IPS-18c (cell line): ENCODE measurements at regions not wholly inside any gene's neighbourhood (a gene's known extent, or its start where the extent isn't known, plus 50 kb on each side); places are given as distances from the start of the nearest gene placed in this dataset.

Source experiments
- H3K4me3 ChIP-seq: 2 replicates; pipeline ENCODE4 v1.7.0; 2013; ENCODE audit warnings: low read depth, mild to moderate bottlenecking, low read length, moderate library complexity; ENCODE audit not compliant: insufficient read depth
- H3K9me3 ChIP-seq: one replicate; pipeline ENCODE4 v1.6.1; 2013; ENCODE audit warnings: mild to moderate bottlenecking, low read length, moderate library complexity; ENCODE audit not compliant: control insufficient read depth, insufficient read depth

DNA sequence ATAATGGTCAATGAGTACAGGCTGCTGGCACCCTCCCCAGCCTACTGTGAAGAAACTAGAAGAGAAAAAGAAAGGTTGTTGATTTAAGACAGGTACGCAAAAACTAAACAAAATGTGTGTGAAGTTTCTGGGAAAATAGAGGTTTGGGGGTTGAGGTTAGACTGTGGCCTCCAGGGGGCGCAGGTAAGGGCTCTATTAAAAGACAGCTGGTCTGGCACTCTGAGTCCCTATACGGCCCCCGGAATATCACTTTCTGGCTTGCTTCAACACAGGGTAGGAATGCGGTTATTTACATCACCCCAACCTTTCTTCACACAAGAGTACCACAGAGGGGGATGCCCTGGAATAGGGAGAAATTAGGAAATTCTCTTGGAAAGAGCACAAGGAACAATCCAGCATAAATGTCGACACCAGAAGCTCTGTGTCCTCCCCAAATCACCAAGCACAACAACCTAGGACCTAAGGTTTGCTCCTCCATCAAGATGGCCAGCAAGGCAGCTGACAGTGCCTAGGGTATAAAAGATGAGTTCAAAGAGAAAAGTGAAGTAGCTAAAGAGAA lies 480.8 kb upstream of the KLHL29 start:
- Histone ChIP-seq H3K9me3 (no peaks in the 10 kb centered on the region), H3K4me3 (no peak overlapping the region)

DNA sequence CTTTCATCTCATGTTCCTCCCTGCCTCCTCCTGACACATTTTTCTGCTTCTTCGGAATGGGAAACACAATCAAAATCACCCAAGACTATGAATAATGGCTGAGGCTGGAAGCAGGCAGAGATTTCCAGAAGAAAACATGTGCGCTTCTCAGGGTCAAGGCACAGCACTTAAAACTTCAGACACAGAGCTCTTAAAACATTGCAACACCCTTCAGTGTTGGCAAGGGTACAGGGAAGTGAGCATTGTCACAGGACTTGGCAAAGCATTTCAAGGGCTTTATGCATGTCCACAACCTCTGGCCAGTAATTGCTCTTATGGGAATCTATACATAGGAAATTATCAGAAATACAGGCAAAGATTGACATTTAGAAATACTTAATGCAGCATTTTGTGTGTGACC lies 477.6 kb upstream of the KLHL29 start:
- Histone ChIP-seq H3K9me3 (no peaks in the 10 kb centered on the region), H3K4me3 (no peak overlapping the region)

DNA sequence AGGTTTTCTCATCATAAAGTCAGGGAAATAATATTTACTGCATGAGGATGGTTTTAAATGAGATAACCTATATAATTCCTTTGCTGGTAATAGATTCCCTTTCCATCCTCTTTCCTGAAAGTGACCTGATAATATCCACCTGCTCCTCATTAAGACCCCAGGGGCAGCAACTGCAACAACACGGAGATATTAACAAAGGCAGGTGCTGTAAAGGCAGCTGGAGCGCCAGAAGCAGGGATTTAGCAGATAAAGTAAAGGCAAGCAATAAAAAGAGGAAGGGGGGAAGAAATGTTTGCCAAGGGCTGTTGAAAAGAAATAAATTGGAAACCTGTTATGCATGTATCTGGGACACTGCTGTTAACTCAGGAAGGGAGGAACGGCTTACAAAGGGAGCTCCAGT lies 472.6 kb upstream of the KLHL29 start:
- Histone ChIP-seq H3K4me3 (no peak overlapping the region), H3K9me3 (peaks cover 2% of the 10 kb centered on the region)

DNA sequence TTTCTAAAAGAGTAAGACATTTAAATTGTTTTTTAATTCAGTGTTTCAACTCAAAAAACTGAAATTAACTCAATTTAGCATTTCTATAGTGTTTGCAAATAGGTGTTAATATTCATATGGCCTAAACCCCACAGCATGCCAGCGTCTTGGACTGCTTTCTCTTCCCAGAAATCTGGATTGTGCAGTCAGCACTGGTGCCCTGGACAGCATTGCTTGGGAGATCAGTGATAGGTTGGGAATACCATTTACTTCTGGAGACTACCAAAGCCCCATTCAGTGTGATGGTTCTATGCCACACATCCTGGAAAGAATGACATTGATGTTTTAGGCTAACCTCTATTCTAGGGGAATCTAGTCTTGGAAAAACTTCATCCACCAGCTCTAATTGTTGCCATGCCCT lies 455.0 kb upstream of the KLHL29 start:
- Histone ChIP-seq H3K4me3 (no peak overlapping the region), H3K9me3 (no peaks in the 10 kb centered on the region)

DNA sequence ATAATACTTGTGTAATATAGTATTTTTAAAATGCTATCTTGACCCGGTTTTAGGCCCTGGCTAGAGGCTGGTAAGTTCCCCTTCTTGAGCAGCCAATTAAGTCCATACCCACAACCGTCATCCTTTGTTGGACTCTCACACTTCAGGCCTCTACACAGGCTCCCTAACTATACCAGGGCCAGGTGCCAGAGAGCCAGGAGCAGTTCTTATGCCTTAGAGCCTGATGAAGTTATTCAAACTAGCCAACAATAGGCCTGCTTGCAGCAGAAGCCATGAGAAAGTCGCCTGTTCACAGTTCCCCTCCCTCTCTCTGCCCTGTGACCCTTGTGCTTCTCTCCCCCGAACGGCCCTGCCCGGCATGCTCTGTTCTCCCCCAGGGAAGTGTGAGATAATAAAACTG lies 454.2 kb upstream of the KLHL29 start:
- no peaks in the 10 kb centered on the region for H3K9me3 ChIP-seq

DNA sequence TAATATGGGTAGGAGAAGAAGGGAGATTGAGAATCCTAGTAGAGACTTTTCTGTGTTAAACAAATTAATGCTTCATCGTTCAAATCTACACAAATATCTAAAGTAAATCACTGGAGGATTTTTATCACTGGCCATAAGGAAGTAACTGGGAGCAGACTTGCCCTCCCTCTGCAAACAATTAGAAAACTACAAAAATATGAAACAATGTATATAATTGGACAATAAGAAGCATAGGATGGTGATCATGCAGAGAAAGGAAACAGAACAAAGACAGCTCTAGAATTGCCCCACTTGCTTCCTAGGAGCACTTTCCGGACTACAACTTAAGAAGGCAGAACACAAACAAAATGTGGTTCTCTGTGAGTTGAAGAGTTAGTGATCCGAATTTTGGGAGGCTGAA lies 452.7 kb upstream of the KLHL29 start:
- Histone ChIP-seq H3K9me3 (no peaks in the 10 kb centered on the region), H3K4me3 (no peak overlapping the region)

More for the DNA sequence above, 454.2 kb upstream of the KLHL29 start:
- no peak overlapping the region for H3K4me3 ChIP-seq

DNA sequence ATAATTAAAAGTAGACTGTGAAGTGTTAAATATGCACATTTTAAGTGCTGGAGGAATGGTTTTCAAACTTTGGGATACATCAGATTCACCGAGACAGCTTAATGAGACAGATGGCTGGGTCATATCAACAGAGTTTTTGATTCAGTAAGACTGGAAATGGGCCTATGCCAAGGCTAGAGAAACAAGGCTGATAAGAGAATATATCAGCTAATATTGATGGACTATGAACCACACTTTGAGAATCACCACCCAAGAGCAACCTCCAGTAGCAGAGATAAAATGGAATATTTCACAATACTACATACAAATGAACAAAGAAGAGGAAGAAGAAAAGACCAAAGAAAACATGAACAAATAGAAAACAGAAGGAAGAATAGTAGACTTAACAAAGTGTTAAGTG lies 450.2 kb upstream of the KLHL29 start:
- Histone ChIP-seq H3K4me3 (no peak overlapping the region), H3K9me3 (no peaks in the 10 kb centered on the region)

DNA sequence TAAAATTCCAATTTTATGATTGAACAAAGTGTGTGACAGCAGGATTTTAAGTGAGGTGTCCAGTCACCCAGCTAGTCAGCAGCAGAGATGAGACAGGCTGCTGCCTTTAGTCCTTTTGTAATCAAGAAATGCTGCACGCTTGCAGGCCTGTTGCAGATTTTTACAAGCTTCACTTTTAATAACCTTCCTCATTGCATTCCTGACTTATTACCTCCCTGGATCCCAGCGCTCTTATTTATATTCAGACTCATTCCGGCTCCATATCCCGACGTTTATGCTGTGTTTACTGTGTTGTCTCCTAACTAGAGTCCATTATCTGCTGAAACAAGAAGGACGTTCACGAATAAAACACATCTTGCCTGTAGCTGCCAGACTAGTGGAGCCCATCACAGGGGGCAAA lies 442.5 kb upstream of the KLHL29 start:
- Histone ChIP-seq H3K4me3 (no peak overlapping the region), H3K9me3 (no peaks in the 10 kb centered on the region)

DNA sequence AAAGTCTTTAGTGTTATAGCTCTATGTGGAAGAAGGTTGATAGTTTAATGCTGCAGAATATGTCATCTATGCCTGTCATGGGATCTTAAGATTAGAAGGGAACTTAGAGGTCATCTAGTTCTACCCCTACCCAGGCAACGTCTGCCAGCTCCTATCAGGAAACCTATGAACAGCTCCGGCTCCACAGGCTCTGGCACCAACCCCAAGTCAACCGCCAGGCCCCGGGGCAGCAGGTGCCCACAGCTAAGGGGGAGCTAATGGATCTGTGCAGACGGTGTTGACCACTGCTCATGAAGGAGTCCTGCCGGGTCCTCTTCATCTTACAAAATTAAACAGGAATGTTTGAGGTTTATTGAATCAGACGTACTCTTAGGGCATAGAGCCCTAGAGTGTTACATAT lies 440.8 kb upstream of the KLHL29 start:
- no peak overlapping the region for H3K4me3 ChIP-seq
- no peaks in the 10 kb centered on the region for H3K9me3 ChIP-seq

DNA sequence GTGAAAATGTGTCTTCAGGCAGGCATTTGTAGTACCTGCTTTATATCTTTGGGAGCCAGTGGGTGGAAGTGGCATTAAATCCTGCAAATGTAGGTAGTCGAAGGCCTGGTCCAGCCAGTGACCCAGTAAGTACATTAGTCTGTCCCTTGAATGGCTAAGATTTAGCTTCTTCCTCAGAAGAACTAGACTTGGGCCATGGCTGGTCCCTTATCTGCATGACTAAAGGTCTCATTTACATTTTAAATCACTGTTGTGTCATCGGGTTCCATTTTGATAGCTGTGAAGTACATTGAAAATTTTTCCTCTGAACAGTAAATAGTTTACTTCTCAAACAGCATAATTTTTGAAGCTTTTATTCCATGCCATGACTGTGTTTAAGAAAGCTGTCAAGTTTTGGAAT lies 438.4 kb upstream of the KLHL29 start:
- Histone ChIP-seq H3K4me3 (no peak overlapping the region), H3K9me3 (no peaks in the 10 kb centered on the region)

DNA sequence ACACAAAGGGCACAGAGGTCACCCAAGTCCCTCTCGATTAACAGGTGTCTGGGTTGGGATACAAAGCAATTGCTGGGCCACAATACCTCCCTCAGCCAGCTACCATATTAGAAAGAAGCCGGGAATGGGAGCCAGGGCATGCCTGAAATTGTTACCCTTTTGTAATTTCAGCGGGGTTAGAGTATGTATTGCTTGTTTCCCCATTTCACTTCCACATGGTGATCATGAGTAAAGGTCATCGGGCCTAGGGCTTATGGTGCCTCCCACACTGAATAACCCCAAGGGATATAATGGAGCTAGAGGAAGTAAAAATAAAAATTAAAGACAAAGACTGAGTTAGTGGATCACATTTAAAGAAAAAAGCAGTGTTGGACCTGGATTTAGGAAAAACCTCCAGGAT lies 437.2 kb upstream of the KLHL29 start:
- H3K9me3 ChIP-seq = no peaks in the 10 kb centered on the region
- H3K4me3 ChIP-seq = no peak overlapping the region

DNA sequence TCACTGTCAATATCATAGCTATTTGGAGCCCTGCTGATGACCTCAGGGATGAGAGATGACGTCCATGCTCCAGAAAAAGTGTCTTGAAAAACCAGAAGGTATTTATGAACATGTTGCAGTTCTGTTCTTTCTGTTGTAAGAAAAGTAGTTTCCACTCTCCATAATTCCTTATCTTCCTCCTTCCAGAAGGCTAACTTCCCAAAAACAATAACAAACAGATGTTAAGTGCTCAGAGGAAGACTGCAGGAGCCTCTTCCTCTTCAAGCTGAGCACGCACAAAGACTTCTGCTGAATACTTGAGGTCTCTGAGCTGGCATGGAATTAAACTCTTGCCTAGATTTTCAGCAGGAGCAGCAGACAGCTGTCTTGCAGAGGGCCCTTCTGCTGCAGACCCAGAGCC lies 434.5 kb upstream of the KLHL29 start:
- Histone ChIP-seq H3K9me3 (no peaks in the 10 kb centered on the region), H3K4me3 (no peak overlapping the region)

DNA sequence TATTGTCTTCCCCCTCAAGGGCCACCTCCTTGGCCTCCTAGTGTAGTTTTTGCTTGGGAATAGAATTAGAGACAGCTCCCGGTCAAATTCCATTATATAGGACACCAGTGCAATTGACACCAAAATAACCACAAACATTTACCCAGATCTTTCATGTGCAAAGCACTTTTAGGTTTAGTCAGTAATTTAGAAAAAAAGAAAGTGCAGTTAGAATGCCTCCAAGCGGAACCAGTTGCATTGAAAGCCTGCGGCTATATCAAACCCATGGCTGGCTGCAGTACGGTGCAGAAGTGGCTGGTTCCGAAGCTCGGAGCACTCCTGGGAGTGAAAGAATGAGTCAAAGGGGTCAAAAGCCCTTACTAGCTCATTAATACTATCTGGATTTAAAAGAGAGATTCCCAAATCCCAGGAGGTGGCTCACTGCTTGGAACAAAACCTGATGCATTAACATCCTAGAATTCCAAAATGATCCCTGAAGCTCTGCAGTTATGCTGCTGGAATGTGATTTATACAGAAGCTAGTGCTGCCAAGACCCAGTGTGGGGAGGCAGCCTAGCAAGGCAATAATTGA lies 432.2 kb upstream of the KLHL29 start:
- no peaks in the 10 kb centered on the region for H3K9me3 ChIP-seq
- H3K4me3 ChIP-seq = no peak overlapping the region

DNA sequence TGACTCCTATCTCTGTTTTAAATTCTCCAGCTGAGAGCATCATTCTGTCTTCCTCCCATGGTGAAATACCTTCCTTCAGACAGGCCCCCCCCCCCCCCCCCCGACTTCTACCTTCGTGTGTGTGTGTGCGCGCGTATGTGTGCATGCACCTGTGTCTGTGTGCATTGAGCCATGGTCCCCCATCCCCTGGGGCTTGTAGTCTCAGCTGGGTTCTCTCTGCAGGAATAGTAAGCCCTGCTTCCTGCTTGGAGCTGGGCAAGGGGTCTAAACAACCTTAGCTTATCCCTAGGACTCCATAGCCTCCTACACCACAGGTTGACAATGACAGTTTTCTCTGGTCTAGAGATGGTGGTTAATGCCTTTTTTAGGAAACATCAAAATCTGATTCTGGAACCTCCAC lies 427.5 kb upstream of the KLHL29 start:
- Histone ChIP-seq H3K4me3 (no peak overlapping the region), H3K9me3 (no peaks in the 10 kb centered on the region)

DNA sequence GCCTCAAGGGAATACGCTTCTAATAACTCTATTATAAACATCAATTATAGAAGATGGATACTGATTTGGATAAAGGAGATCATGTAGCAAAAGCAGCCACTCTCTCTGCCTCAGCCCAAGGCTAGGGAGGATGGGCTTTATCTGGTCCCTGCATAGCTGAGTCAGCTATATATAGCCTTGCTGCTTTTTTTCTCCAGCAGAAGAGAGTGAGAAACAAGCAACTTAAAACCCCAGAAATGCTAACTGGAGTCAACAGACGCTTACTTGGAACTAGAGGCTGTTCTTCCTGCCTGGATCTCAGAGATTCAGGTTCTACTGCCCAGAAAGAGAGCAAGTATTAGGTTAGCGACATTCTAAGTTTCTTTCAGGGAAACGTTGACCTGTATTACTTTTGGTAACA lies 426.7 kb upstream of the KLHL29 start:
- Histone ChIP-seq H3K9me3 (no peaks in the 10 kb centered on the region), H3K4me3 (no peak overlapping the region)

DNA sequence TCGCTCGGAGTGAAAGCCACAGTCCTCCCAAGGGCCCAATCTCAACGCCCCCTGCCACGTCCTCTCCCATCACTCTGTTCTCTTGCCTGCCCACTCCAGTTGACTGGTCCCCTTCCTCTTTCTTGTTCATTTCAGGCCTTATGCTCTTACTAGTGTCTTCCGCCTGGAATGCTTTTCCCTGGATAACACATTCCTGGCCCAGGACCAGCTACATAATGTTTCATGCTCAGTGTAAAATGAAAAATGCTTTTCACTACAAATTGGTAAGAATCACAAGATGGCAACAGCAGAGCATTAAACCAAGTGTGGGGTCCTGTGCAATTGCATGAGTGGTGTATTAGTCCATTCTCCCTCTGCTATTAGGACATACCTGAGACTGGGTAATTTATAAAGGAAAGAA lies 417.2 kb upstream of the KLHL29 start:
- Histone ChIP-seq H3K9me3 (no peaks in the 10 kb centered on the region), H3K4me3 (no peak overlapping the region)

DNA sequence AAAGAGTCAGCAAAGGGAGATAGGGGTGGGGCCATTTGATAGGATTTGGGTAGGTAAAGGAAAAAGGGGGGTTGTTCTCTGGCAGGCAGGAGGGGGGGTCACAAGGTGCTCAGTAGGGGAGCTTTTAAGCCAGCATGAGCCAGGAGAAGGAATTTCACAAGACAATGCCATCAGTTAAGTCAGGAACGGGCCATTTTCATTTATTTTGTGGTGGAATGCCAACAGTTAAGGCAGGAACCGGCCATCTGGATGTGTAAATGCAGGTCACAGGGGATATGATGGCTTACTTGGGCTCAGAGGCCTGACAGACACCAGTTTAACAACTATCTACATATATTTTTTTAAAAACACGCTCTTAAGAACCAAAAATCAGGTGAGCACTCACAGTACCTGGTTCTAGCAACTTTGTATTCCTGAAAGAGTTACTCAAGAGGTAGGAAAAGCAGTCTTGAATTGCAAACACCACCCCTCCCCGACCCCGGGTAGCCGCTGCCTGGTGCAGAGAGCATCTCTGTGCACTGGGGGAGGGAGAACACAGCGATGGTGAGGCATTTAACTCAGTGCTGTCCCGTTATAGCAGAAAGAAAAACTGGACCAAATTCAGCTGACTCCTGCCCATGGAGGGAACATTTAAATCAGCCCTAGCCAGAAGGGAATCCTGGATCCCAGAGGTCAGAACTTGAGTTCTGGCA lies 414.5 kb upstream of the KLHL29 start:
- no peaks in the 10 kb centered on the region for H3K9me3 ChIP-seq
- no peak overlapping the region; the same call in 1 of the 2 replicates for H3K4me3 ChIP-seq

DNA sequence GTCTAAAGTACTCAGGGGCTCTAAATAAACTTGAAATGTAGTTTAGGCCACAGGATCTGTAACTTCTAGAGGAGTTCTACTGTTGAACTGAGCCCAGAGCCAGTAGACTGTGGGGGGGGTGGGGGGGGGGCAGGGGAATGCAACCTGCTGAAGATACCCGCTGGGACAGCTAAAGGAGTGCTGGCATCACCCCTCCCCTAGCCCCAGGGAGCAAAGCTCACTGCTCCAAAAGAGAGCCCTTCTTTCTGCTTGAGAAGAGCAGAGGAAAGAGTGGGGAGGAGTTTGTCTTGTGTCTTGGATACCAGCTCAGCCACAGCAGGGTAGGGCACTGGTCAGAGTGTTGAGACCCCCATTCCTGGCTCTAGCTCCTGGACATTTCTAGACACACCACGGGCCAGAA lies 414.0 kb upstream of the KLHL29 start:
- no peaks in the 10 kb centered on the region for H3K9me3 ChIP-seq
- H3K4me3 ChIP-seq = 0 out of 2 replicates have a peak overlapping the region, but pooled peaks have one; percentile 9

DNA sequence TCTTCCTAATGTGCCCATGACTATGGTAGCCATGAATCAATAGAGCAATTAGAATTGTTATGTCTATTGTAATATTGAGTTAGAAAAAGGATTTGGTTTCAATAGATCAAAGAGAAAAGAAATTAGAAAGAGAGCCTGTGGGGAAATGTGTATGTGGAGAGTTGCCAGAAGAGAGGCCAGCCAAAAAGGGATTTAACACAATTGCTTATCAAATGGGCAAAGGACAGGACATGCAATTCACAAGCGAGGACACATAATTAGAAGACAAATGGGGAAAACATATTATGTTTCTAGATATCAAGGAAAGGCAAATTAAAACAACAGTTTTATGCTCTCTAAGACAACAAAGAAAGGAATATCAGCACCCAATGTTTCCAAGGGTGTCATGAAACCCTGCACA lies 403.2 kb upstream of the KLHL29 start:
- Histone ChIP-seq H3K9me3 (no peaks in the 10 kb centered on the region), H3K4me3 (no peak overlapping the region)
